Left cardiac atrium (tissue), 4 donors: ENCODE measurements at regions not wholly inside any gene's neighbourhood (a gene's known extent, or its start where the extent isn't known, plus 50 kb on each side); places are given as distances from the start of the nearest gene placed in this dataset.
"Not testable (repeated sequence)": the region's sequence is repeated elsewhere in the genome, so short reads cannot be mapped to it uniquely, and the experiment has no call there.

Source experiments
- ATAC-seq, 2 donors: fragments of 200-7000 bp; cut with Tn5 transposase; one replicate each; pipeline ENCODE4 v1.9.1; 2020; ENCODE audit warnings: mild to moderate bottlenecking in 2 of 2, moderate library complexity in 2 of 2
- DNase-seq: peaks from one replicate; pipeline ENCODE4 v3.0.0-alpha.2; 2020
- intact Hi-C, 2 donors: fragments of 100-400 bp; cut with DNase I; formaldehyde crosslinking; loops; one replicate each; pipeline versions ENCODE4 v1.14.1 to v1.15.1; 2022 to 2023
- donor health status: DM: no; HTN: yes; CAD: no.
- donor health status: DM: no; HTN: yes; CAD: no; lungs with severe emphysema.
- donor health status: DM: yes; HTN: yes; CAD: no.
- donor health status: Dilated cardiomyopathy.

DNA sequence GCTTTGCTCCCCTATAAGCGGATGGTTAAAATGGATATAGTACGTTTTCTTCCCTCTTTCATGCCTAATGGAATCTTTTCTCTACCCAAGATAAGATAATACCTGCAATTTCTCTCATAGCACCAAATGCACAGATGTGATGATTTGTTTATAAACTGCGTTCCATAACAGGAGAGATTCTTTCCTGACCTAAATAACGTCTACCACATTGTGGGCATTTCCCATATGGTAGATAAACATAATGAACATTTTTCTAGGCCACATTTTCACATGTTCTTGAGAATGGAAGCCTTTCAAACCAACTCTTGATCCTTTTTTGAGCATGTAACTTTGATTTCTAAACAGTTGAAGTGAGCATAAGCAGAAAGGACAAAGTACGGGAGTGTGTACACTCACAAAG, 448.5 kb downstream of the CSNK1G3 start:
- intact Hi-C loops: no loop called here
- DNase-seq (no peak), ATAC-seq (no peak)

DNA sequence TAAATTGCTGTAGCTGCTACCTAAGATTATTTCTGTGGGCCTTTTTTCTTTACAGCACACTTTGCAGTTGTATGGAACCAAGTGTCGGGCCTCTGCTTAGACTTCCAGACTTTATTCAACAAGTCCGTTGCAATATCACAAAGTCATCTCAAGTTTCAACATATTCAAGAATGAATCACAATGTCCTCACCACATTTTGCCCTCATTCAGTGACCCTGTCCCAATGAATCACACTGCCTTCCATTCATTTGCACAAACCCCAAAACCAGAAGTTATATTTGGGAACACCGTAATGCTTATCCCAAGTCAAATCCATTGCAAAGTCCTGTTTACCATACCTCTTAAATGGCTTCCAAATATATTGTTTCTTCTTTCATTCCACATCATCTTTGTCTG, 439.6 kb downstream of the CSNK1G3 start:
- ATAC-seq: peak in 1 of 2 donors; percentile 16

DNA sequence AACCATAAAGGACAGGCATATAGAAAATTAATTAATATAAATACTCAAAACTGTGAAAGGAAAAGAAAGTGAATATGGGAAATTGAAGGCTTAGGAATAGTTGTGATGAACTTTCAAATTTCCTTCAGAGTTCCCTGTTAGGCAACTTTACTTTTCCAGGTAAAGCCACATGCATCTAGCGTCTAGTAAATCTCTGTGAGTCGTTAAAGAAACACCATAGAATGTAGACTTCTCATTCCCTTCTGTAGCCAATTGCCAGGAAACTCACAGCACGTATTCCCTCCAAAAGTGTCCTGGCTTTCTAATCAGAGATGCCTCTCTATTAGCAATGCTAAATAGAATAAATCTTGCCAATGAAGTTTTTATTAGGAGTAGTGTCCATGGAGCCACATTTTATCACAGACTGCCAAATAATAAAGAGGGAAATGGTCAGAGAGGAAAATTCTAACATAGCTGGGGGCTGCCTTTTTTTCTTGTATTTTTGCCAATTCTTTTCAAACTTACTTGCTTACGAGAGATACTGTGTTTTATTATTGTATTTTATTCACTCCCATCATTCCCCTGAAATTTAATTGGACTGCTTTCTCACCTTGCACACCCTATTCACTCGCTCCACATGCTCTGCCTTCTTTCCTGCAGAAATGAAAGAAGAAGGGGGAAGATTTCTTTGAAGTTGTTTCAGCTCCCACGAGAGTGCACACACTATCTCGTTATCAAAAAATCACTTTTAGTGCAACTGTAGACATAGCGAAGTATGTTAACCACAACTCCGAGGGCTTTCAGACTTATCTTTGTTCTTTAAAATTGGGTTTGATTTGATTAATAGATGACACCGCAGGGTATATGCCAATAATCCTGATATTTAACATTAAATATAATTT, 439.0 kb downstream of the CSNK1G3 start:
- ATAC-seq (no peak), DNase-seq (no peak)
- intact Hi-C loops: no loop called here

More for the DNA sequence above, 439.6 kb downstream of the CSNK1G3 start:
- intact Hi-C loops: no loop called here
- DNase-seq: no peak

DNA sequence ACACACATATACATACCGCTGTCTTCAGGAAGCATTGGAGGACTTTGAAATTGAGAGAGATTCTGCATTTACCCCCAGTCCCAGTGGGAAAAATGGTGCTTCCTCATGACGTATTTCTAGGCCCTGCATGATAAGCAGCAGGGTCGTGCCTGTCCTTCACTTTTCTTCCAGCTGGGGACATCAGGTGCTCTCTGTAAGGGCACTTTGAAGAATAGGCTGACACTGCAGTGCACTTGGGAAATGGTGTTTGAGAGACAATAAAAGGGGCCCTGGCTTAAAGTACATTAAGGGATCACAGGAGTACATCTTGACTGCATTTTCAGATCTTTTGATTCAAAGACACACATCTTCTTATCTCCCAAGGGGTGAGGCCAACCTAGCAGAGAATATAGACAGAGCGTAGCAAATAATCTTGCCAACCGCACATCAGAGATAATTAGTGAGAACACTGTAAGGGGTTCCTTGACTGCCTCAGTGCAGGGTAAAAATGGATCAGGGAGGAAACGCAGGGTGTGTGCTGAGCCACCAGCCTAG, 437.9 kb downstream of the CSNK1G3 start:
- intact Hi-C loops: no loop called here
- no peak for DNase-seq

DNA sequence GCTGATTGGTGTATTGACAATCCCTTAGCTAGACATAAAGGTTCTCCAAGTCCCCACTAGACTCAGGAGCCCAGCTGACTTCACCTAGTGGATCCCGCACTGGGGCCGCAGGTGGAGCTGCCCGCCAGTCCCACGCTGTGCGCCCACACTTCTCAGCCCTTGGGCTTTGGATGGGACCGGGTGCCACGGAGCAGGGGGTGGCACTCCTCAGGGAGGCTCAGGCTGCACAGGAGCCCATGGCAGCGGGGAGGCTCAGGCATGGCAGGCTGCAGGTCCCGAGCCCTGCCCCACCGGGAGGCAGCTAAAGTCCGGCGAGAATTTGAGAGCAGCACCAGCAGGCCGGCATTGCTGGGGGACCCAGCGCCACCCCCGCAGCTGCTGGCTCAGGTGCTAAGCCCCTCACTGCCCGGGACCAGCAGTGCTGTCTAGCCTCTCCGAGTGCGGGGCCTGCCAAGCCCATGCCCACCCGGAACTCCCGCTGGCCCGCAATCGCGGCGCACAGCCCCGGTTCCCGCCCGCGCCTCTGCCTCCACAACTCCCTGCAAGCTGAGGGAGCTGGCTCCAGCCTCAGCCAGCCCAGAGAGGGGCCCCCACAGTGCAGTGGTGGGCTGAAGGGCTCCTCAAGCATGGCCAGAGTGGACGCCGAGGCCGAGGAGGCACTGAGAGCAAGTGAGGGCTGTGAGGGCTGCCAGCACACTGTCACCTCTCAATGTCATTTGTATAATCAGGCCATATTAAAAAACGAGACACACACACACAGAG, 437.2 kb downstream of the CSNK1G3 start:
- ATAC-seq (no peak), DNase-seq (no peak)
- intact Hi-C loops: no loop called here

More for the DNA sequence above, 437.9 kb downstream of the CSNK1G3 start:
- ATAC-seq: no peak

DNA sequence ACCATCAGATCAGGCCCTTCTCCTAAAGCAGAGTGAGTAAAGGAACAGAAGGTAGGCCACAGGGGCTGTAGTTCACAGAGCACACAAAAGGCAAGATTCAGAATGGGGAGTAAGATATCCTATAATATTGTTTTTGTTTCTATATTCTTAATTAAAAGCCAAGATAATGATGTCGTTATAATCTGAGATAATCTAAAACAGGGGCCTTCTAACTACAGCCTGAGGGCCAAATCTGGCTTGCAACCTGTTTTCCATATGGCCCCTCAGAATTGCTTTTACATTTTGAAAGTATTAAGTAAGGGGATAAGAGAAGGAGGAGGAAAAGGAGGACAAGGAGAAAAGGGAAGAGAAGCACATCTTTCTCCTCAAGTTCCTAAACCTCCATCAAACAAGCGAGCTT, 435.8 kb downstream of the CSNK1G3 start:
- intact Hi-C loops: no loop called here
- ATAC-seq (no peak), DNase-seq (no peak)

DNA sequence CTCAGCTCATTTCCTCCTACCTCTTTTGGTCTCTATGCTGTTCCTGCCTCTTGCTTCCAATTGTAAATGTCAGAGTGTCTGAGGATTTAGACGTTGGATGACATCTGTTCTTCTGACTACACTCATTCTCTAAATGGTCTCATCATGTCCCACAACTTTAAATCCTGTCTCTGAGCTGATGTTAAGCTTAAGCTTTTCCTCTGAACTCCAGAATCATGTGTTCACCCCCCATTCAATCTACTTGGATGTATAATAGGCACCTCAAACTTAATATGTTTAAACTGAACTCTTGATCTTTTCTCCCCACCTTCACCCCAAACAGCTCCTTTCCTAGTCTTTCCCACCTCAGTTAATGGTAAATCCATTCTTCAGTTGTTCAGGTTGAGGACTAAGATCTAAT, 433.6 kb downstream of the CSNK1G3 start:
- no peak for ATAC-seq
- DNase-seq: no peak
- intact Hi-C loops: no loop called here

DNA sequence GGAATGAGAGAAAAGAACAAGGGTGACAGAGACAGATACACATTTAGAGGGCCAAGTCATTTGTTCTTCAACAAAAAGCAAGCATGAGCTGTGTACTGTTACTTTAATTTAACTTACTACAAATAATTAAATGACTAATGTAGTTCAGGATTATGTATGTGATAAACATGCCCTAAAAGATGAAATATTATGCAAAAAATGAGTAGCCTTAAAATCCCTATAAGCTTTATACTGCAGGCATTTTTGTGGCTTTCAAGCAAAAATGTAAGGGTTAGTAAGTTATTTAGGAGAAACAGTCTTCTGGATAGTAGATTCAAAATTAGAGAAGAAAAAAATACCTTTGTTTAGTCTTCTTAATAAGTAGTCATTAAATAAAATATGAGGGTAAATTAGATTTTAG, 431.2 kb downstream of the CSNK1G3 start:
- ATAC-seq: no peak
- intact Hi-C loops: no loop called here

DNA sequence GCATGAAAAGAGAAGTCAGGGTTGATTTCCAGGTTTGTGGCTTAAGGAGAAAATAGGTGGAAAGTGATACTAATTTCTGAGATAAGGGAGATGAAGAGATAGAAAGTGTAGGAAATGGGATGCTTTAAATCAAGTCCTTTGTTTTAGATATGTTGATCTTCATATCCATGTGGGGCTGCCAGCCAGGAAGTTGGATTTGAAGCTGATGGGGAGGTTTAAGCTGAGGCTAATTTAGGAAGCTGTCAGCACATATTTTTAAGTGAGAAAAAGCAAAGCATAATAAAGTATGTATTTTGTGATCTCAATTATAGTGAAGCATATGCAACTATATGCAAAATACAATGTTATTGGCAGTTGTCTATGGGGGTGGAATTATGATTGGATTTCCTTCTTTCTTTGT, 428.4 kb downstream of the CSNK1G3 start:
- ATAC-seq (no peak), DNase-seq (no peak)
- intact Hi-C loops: no loop called here

More for the DNA sequence above, 431.2 kb downstream of the CSNK1G3 start:
- no peak for DNase-seq

DNA sequence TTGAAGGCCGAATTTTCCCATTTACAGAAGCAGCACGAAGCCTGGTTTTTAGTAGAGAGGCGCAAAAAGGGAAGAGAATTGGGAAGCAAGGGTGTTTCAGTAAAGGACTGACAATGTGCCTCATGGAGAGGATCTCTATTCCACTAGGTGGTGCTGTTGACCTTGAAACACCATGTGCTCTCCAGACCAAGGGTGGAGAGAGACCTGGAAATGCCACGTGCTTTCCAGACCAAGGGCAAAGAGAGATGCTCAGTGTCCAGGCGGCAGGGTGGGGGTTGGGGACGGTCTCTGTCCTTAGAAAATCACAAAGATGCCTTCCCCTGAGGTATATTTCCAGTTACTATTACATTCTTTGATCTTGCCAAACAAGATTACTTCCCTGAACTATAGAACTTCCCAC, 425.3 kb downstream of the CSNK1G3 start:
- DNase-seq (no peak), ATAC-seq (peak; percentile 38 to 76)
- intact Hi-C loops: no loop called here

DNA sequence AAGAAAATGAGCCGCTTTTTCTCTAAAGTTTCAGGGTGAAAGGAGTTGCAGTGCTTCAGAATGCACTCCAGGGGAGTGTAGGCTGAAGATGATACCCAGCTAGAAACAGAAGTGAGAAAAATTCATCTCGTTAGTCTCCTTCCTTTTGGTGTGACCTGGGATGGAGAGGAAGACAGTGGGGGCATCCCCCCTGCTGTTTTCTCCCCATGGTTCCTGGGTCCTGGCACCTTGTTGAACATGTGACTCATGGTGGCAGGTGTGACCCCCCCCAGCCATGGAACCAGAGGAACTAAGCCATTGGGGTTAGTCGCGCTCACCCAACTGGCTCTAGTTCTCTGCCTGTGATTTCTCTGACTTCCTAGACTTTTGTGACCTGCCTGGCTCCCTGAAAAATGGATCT, 424.6 kb downstream of the CSNK1G3 start:
- DNase-seq (no peak), ATAC-seq (no peak)
- intact Hi-C loops: no loop called here

DNA sequence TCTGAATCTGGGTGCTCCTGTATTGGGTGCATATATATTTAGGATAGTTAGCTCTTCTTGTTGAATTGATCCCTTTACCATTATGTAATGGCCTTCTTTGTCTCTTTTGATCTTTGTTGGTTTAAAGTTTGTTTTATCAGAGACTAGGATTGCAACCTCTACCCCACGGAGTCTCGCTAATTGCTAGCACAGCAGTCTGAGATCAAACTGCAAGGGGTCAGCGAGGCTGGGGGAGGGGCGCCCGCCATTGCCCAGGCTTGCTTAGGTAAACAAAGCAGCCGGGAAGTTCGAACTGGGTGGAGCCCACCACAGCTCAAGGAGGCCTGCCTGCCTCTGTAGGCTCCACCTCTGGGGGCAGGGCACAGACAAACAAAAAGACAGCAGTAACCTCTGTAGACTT, 421.8 kb downstream of the CSNK1G3 start:
- ATAC-seq, intact Hi-C loops, DNase-seq: not testable (repeated sequence)

DNA sequence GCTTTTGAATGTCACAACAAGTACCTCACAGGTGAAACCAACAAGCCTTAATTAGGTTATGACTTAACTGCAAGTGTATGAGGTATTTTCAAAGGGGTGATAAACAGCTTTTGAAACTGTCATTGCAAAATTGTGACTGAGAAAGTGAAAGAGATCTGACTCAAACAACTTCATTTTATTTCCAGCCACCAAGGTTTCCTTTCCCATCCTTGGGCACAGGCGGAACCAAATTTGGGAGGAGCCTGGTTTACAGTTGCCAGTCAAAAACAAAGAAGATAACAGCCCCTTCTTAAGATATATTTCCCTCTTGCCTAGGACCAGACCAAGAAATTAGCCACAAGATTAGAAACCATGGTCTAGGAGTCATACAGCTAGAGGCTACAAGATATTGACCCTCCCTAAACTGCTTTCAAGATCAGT, 417.1 kb downstream of the CSNK1G3 start:
- peak in 1 of 2 donors; percentile 30 for ATAC-seq
- intact Hi-C loops: no loop called here

DNA sequence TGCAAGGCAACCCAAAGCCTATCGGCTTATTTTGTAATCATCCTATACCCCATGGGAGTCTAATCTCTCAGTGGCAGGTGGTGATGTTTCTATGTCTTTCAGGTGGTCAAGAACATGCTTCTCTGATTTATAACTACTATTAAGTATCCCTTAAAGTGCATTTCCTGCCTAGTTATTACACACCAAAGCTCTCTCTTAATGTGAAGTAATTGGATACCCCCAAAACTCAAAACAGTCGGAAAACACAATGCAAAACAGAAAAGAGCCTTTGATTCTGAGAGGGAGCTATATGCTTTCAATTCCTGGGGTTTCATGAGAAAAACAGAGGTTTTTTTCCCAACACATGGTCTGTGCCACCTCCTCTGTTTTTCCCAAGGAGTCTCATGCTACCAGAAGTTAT, 416.4 kb downstream of the CSNK1G3 start:
- ATAC-seq (no peak), DNase-seq (no peak)
- intact Hi-C loops: no loop called here

More for the DNA sequence above, 417.1 kb downstream of the CSNK1G3 start:
- no peak for DNase-seq

DNA sequence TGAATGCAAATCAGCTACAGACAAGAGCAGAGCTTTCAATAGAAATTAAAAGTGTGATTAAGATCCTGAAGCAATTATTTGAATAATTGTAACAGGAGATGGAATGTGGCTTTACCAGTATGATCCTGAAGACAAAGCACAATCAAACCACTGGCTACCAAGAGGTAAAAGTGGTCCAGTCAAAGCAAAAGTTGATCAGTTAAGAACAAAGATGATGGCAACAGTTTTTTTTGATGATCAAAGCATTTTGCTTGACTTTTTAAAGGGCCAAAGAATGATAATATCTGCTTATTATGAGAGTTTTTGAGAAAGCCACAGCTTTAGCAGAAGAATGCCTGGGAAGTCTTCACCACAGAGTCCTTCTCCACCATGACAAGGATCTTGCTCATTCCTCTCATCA, 409.2 kb downstream of the CSNK1G3 start:
- DNase-seq (no peak), ATAC-seq (no peak)
- intact Hi-C loops: no loop called here

DNA sequence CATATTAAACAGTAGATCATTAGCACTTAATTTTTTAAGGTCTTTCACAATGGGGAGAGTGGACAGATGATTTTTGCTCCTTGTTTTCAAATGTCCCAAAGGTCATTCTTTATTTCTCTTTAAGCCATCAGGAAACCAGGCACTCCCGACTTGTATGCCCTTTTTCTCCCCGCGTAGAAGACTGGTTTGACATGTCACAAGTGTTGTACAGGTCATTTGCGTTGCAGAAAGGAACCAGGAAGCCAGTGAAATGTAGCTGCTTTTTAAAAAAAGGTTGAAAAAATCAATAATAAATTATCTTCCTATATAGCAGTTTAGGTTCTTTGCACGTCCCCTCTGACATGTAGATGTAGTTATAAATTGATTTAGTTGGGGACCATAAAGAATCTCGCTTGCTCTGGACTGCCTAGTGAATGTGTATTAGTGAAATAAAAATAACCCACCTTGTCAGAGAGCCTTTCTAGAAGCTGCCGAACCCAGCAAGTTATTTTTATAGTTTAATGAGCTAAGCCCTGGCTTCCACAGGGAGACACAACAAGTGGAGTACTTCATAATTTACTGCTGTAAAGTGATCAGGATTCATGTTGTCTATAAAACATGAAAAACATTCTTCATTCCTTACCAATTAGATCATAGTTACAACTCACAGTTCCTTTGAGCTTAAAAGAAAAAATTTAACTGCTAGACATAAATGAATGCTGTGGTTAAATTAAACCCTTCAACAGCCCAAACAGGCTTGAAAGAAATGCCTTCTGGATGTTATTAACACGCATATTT, 404.6 kb downstream of the CSNK1G3 start:
- ATAC-seq (peak; percentile 66 to 70), DNase-seq (no peak)
- intact Hi-C loops: no loop called here

DNA sequence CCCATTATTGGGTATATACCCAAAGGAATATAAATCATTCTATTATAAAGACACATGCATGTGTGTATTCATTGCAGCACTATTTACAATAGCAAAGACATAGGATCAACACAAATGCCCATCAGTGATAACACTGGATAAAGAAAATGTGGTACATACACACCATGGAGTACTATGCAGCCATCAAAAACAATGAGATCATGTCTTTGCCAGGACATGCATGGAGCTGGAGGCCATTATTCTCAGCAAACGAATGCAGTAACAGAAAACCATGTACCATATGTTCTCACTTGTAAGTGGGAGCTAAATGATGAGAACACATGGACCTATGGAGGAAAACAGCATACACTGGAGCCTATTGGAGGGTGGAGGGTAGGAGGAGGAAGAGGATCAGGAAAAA, 402.4 kb downstream of the CSNK1G3 start:
- ATAC-seq: no peak
- intact Hi-C loops: no loop called here
- no peak for DNase-seq

DNA sequence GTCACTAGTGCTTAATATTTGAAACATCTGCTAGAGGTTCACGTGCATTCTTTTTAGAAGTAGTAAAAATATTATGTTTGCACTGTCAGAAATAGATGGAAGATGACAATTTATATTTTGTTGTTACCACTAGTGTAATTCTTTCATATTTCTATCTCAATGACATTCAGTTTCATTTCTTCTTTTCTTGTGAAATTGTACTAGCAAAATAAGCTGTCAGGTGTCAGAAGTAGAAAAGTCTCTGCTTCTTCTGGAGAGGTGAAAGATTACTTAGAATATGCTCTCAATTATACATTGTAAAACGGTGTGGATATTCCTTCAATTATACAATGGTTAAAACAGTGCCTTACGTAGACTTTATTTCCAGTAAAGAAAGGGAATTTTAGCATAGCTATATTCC, 395.4 kb downstream of the CSNK1G3 start:
- DNase-seq: no peak
- intact Hi-C loops: no loop called here
- ATAC-seq: no peak

DNA sequence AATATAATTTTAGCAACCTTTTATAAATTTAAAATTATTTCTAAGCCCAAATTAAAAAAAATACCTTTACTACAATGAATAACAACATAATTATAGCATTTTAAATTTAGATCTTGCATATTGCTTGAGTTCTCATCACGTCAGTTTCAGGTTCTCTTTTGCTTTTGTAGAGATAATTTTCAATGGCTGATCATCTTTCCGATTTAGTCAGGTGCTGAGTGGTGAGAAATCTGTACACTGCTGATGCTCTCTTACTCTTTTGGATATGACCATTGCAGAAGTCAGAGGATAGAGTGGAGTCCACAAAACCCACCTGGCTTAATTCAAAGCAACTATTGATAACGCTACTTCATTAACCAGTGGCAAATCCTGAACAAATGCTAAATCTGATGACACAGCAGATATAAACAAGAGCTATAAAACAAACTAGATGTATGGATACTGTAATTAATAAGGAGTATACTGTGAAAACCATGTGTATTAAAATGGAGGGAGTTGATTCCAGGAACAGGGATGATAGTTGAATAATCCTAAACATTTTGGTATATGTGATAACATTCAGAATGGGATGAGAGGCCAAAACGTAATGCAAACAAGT, 394.8 kb downstream of the CSNK1G3 start:
- DNase-seq: no peak
- ATAC-seq: no peak
- intact Hi-C loops: no loop called here
